K562 (cell line): ENCODE measurements at regions not wholly inside any gene's neighbourhood (a gene's known extent, or its start where the extent isn't known, plus 50 kb on each side); places are given as distances from the start of the nearest gene placed in this dataset.

ENCODE experiments used
- CBX2 ChIP-seq: fragments of 200-600 bp; sonication (generic); IDR thresholded peaks from one replicate; pipeline ENCODE4 v1.6.1; 2012; ENCODE audit warnings: mild to moderate bottlenecking, low read length, inconsistent platforms; ENCODE audit not compliant: insufficient read depth, poor library complexity, severe bottlenecking
- CHD2 ChIP-seq: IDR thresholded peaks from 2 replicates; pipeline ENCODE4 v1.6.1; 2011; ENCODE audit warnings: low read depth, low read length
- HOMEZ ChIP-seq: fragments of 250-450 bp; sonication (Bioruptor Pico); IDR thresholded peaks from 2 replicates; pipeline ENCODE4 v1.4.0; 2020; ENCODE audit warnings: mild to moderate bottlenecking, moderate library complexity
- KLF13 ChIP-seq: fragments of 450-650 bp; IDR thresholded peaks from 2 replicates; pipeline ENCODE4 v1.6.1; 2016; ENCODE audit warnings: missing genetic modification characterization, low read depth, mild to moderate bottlenecking, missing compliant biosample characterization, moderate library complexity, borderline replicate concordance
- MAX ChIP-seq: sonication (generic); formaldehyde crosslinking; IDR thresholded peaks from 2 replicates; pipeline ENCODE4 v1.9.0; 2022; ENCODE audit warnings: mild to moderate bottlenecking, missing genetic modification reagents
- PBX2 ChIP-seq, 2 experiments: IDR thresholded peaks in 1 of 2; conservative IDR thresholded peaks in 1 of 2; 2 replicates each; pipeline ENCODE4 v1.6.1; 2016; ENCODE audit warnings: low read depth in 2 of 2, mild to moderate bottlenecking in 1 of 2, missing compliant biosample characterization in 1 of 2, missing genetic modification characterization in 1 of 2, moderate library complexity in 1 of 2
- POLR2A ChIP-seq: fragments of 450-650 bp; conservative IDR thresholded peaks from 2 replicates; pipeline ENCODE4 v1.6.1; 2016
- POLR2AphosphoS5 ChIP-seq: IDR thresholded peaks from 2 replicates; pipeline ENCODE4 v1.6.1; 2011; ENCODE audit warnings: mild to moderate bottlenecking, low read depth, low read length, moderate library complexity; ENCODE audit not compliant: control insufficient read depth, insufficient read depth
- PTBP1 ChIP-seq: fragments of 200-400 bp; formaldehyde crosslinking; IDR thresholded peaks from 2 replicates; pipeline ENCODE4 v1.6.1; 2017; ENCODE audit warnings: low read depth, low read length
- RFX1 ChIP-seq: fragments of 450-650 bp; IDR thresholded peaks from 2 replicates; pipeline ENCODE4 v1.6.1; 2016; ENCODE audit warnings: mild to moderate bottlenecking, moderate library complexity
- TF ChIP-seq, protein P1 (sequence below): sonication (generic); formaldehyde crosslinking; IDR thresholded peaks from 2 replicates; pipeline ENCODE4 v1.8.1; 2023; ENCODE audit warnings: mild to moderate bottlenecking, missing genetic modification reagents
- TF ChIP-seq, protein P2 (sequence below), 3 experiments: IDR thresholded peaks in 2 of 3; conservative IDR thresholded peaks in 1 of 3; 2 replicates each; pipeline ENCODE4 v1.5.1; 2011 to 2012; ENCODE audit warnings: low read length in 3 of 3, mild to moderate bottlenecking in 3 of 3, control low read depth in 2 of 3, improper control_type of control experiment in 1 of 3, inconsistent platforms in 1 of 3, low read depth in 1 of 3, mixed read lengths in 1 of 3, moderate library complexity in 1 of 3; ENCODE audit not compliant: insufficient read depth in 2 of 3

- no peak for TF ChIP-seq HOMEZ
- TF ChIP-seq, protein P1, sequence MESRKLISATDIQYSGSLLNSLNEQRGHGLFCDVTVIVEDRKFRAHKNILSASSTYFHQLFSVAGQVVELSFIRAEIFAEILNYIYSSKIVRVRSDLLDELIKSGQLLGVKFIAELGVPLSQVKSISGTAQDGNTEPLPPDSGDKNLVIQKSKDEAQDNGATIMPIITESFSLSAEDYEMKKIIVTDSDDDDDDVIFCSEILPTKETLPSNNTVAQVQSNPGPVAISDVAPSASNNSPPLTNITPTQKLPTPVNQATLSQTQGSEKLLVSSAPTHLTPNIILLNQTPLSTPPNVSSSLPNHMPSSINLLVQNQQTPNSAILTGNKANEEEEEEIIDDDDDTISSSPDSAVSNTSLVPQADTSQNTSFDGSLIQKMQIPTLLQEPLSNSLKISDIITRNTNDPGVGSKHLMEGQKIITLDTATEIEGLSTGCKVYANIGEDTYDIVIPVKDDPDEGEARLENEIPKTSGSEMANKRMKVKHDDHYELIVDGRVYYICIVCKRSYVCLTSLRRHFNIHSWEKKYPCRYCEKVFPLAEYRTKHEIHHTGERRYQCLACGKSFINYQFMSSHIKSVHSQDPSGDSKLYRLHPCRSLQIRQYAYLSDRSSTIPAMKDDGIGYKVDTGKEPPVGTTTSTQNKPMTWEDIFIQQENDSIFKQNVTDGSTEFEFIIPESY (CRISPR knock-in tag) = no peak
- TF ChIP-seq, protein P2, sequence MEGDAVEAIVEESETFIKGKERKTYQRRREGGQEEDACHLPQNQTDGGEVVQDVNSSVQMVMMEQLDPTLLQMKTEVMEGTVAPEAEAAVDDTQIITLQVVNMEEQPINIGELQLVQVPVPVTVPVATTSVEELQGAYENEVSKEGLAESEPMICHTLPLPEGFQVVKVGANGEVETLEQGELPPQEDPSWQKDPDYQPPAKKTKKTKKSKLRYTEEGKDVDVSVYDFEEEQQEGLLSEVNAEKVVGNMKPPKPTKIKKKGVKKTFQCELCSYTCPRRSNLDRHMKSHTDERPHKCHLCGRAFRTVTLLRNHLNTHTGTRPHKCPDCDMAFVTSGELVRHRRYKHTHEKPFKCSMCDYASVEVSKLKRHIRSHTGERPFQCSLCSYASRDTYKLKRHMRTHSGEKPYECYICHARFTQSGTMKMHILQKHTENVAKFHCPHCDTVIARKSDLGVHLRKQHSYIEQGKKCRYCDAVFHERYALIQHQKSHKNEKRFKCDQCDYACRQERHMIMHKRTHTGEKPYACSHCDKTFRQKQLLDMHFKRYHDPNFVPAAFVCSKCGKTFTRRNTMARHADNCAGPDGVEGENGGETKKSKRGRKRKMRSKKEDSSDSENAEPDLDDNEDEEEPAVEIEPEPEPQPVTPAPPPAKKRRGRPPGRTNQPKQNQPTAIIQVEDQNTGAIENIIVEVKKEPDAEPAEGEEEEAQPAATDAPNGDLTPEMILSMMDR (IDR thresholded peaks at IDR 0.05 in 2 of 3, conservative IDR thresholded peaks at IDR 0.05 in 1 of 3; ENCODE audit: insufficient read depth in 2 of 3, low read depth in 1 of 3, low read length in 3 of 3) = no peak
- TF ChIP-seq PBX2 (CRISPR knock-in tag; IDR thresholded peaks at IDR 0.05; ENCODE audit: low read depth) = no peak
- TF ChIP-seq PBX2 (tag; conservative IDR thresholded peaks at IDR 0.05; ENCODE audit: low read depth) = no peak
- no peak for TF ChIP-seq CBX2
- no peak for TF ChIP-seq KLF13
- TF ChIP-seq CHD2 = no peak
- TF ChIP-seq POLR2A = no peak
- TF ChIP-seq MAX = no peak
- no peak for TF ChIP-seq PTBP1
- TF ChIP-seq POLR2AphosphoS5 = no peak
- no peak for TF ChIP-seq RFX1
Observed at GRCh38 chr5:116371431-116371830, 203.2 kb downstream of the SEMA6A start.
